HG02642 (cell line): ENCODE measurements at regions not wholly inside any gene's neighbourhood (a gene's known extent, or its start where the extent isn't known, plus 50 kb on each side); places are given as distances from the start of the nearest gene placed in this dataset.

Experiments used
- ATAC-seq: cut with Tn5 transposase; IDR thresholded peaks from one replicate; pipeline ENCODE4 v1.9.1; 2021; ENCODE audit warnings: mild to moderate bottlenecking; ENCODE audit not compliant: unreplicated experiment, poor library complexity

GRCh38 chr6:19472850-19473249 lies 364.3 kb upstream of the ID4 start:
- ATAC-seq: no peak

GRCh38 chr6:19477563-19477962 lies 359.6 kb upstream of the ID4 start:
- ATAC-seq: no peak

GRCh38 chr6:19478273-19478672 lies 358.9 kb upstream of the ID4 start:
- no peak for ATAC-seq

- ATAC-seq: no peak
These were observed 358.2 kb upstream of the ID4 start for GRCh38 chr6:19478992-19479391.

- no peak for ATAC-seq
These were observed 357.6 kb upstream of the ID4 start for GRCh38 chr6:19479551-19479950.

- ATAC-seq: no peak
These were observed 344.3 kb upstream of the ID4 start for GRCh38 chr6:19492636-19493405.

- no peak for ATAC-seq
These were observed 335.4 kb upstream of the ID4 start for GRCh38 chr6:19501737-19502245.

- no peak for ATAC-seq
These were observed 334.9 kb upstream of the ID4 start for GRCh38 chr6:19502301-19502700.

- no peak for ATAC-seq
These were observed 321.2 kb upstream of the ID4 start for GRCh38 chr6:19515939-19516338.

GRCh38 chr6:19519941-19520340 lies 317.2 kb upstream of the ID4 start:
- no peak for ATAC-seq

GRCh38 chr6:19524366-19525186 lies 312.6 kb upstream of the ID4 start:
- no peak for ATAC-seq

- no peak for ATAC-seq
These were observed 311.5 kb upstream of the ID4 start for GRCh38 chr6:19525673-19526072.

GRCh38 chr6:19530188-19530587 lies 307.0 kb upstream of the ID4 start:
- ATAC-seq: no peak

GRCh38 chr6:19535351-19535750 lies 301.8 kb upstream of the ID4 start:
- no peak for ATAC-seq

- ATAC-seq: no peak
These were observed 300.3 kb upstream of the ID4 start for GRCh38 chr6:19536838-19537237.

GRCh38 chr6:19538096-19538495 lies 299.1 kb upstream of the ID4 start:
- no peak for ATAC-seq

GRCh38 chr6:19547507-19547906 lies 289.7 kb upstream of the ID4 start:
- ATAC-seq: no peak

- no peak for ATAC-seq
These were observed 288.1 kb upstream of the ID4 start for GRCh38 chr6:19549109-19549508.

- ATAC-seq: no peak
These were observed 286.8 kb upstream of the ID4 start for GRCh38 chr6:19550380-19550779.

GRCh38 chr6:19551611-19552010 lies 285.6 kb upstream of the ID4 start:
- ATAC-seq: no peak

GRCh38 chr6:19552076-19552475 lies 285.1 kb upstream of the ID4 start:
- no peak for ATAC-seq
